ENCODE measurements at regions not wholly inside any gene's neighbourhood (a gene's known extent, or its start where the extent isn't known, plus 50 kb on each side); places are given as distances from the start of the nearest gene placed in this dataset.

GRCh38 chr2:94939349-94939748 is 68.1 kb downstream of the TEKT4 start:
- DNase-seq: no peak
- Histone ChIP-seq H3K4me3 (ENCODE audit: low read length) (no peak overlapping the region), H3K9me3 (ENCODE audit: control insufficient read depth in 2 of 3, low read length in 3 of 3) (no peaks in the 10 kb centered on the region), H3K4me1 (ENCODE audit: control insufficient read depth in 2 of 2, insufficient read depth in 2 of 2, low read length in 2 of 2) (no peaks in the 10 kb centered on the region), H3K36me3 (ENCODE audit: control insufficient read depth in 2 of 3, insufficient read depth in 3 of 3, low read length in 3 of 3) (no peaks in the 10 kb centered on the region), H3K27ac (ENCODE audit: low read depth, low read length) (no peak overlapping the region), H3K27me3 (ENCODE audit: control insufficient read depth in 2 of 2, insufficient read depth in 2 of 2, low read length in 2 of 2) (peaks cover 0 to 3% of the 10 kb centered on the region in 2 donors)
- CTCF ChIA-PET: no interaction called here
- intact Hi-C loops (cut with micrococcal nuclease): no loop called here
- Mint-ChIP-seq H3K36me3 (no peaks in the 10 kb centered on the region), H3K27ac (no peak overlapping the region), H3K27me3 (peaks cover 43 to 69% (median 53%) of the 10 kb centered on the region in 5 donors), H3K9me3 (peaks cover 0 to 5% (median 0%) of the 10 kb centered on the region in 11 donors), H3K4me1 (no peaks in the 10 kb centered on the region), H3K4me3 (no peak overlapping the region)
- POLR2A ChIA-PET: no interaction called here
- ATAC-seq: no peak

DNA sequence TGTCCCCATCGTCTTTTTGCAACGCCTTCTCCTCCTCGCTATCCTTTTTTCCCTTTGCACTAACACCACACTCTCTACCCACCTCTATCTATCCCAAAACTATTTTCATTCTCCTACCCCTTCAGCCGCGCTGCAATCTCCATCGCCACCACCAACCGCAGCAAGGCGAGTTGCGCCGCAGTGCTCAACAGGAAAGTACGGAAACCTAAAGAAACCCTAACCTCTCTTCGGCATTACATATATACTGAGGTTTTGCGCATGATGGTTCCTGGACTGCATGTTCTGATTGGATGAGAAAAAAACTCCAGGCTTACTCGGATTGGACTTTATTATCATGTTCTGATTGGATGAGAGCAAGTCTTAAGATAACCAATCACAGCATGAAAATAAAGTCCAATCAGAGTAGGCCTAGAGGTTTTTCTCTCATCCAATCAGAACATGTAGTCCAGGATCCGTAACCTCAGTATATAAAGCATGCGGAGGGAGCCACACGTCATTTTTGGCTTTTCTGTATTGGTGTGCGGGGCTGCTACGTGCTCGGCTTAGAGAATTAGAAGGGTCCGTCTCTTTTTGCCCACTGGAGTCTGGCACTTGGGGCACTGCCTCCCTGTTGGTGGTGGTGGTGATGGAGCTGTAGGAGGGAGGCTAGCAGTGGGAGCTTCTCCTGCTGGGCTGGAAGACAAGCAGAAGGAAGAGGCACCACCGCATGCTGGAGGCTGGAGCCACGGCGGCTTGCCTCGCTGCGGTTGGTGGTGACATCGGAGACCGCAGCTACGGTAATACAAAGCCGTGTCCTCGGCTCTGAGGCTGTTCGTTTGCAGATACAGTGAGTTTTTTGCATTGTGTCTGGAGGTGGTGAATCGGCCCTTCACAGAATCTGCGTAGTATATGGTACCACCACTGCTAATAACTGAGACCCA is 76.1 kb downstream of the TEKT4 start:
- H3K27me3 ChIP-seq (ENCODE audit: control insufficient read depth in 2 of 2, insufficient read depth in 2 of 2, low read length in 2 of 2): no peaks in the 10 kb centered on the region
- intact Hi-C loops (cut with micrococcal nuclease): no loop called here
- DNase-seq (no peak), ATAC-seq (no peak)
- Mint-ChIP-seq H3K4me1 (no peaks in the 10 kb centered on the region), H3K9me3 (peaks cover 0 to 17% (median 6%) of the 10 kb centered on the region in 11 donors), H3K4me3 (no peak overlapping the region), H3K27me3 (peaks cover 18 to 37% (median 31%) of the 10 kb centered on the region in 5 donors), H3K36me3 (peaks cover 0 to 2% (median 0%) of the 10 kb centered on the region in 5 donors), H3K27ac (no peak overlapping the region)
- H3K9me3 ChIP-seq (ENCODE audit: control insufficient read depth in 2 of 3, low read length in 3 of 3): no peaks in the 10 kb centered on the region
- H3K27ac ChIP-seq (ENCODE audit: low read depth, low read length): no peak overlapping the region
- POLR2A ChIA-PET: no interaction called here
- no peaks in the 10 kb centered on the region for H3K4me1 ChIP-seq (ENCODE audit: control insufficient read depth in 2 of 2, insufficient read depth in 2 of 2, low read length in 2 of 2)
- no peak overlapping the region for H3K4me3 ChIP-seq (ENCODE audit: low read length)
- no peaks in the 10 kb centered on the region for H3K36me3 ChIP-seq (ENCODE audit: control insufficient read depth in 2 of 3, insufficient read depth in 3 of 3, low read length in 3 of 3)
- CTCF ChIA-PET: no interaction called here

- Mint-ChIP-seq H3K9me3 (peaks cover 0 to 2% (median 0%) of the 10 kb centered on the region in 11 donors), H3K4me3 (no peak overlapping the region), H3K27ac (no peak overlapping the region), H3K4me1 (no peaks in the 10 kb centered on the region), H3K36me3 (peaks cover 0 to 4% (median 0%) of the 10 kb centered on the region in 5 donors), H3K27me3 (peaks cover 41 to 62% (median 44%) of the 10 kb centered on the region in 5 donors)
- DNase-seq: no peak
- CTCF ChIA-PET: interaction anchor here (1.3 kb wide), 1 partner anchor 12 kb away, joined by 3 read pairs; no protein-coding TSS in a partner anchor
- no peak for ATAC-seq
- no peak overlapping the region for H3K4me3 ChIP-seq (ENCODE audit: low read length)
- no peaks in the 10 kb centered on the region for H3K9me3 ChIP-seq (ENCODE audit: control insufficient read depth in 2 of 3, low read length in 3 of 3)
- intact Hi-C loops (cut with micrococcal nuclease): no loop called here
- no peaks in the 10 kb centered on the region for H3K36me3 ChIP-seq (ENCODE audit: control insufficient read depth in 2 of 3, insufficient read depth in 3 of 3, low read length in 3 of 3)
- H3K27me3 ChIP-seq (ENCODE audit: control insufficient read depth in 2 of 2, insufficient read depth in 2 of 2, low read length in 2 of 2): no peaks in the 10 kb centered on the region
- H3K4me1 ChIP-seq (ENCODE audit: control insufficient read depth in 2 of 2, insufficient read depth in 2 of 2, low read length in 2 of 2): no peaks in the 10 kb centered on the region
- H3K27ac ChIP-seq (ENCODE audit: low read depth, low read length): no peak overlapping the region
- POLR2A ChIA-PET: no interaction called here
Observed at GRCh38 chr2:94955702-94956101, 69.8 kb upstream of the MAL start.

GRCh38 chr2:94956797-94957391 is 68.6 kb upstream of the MAL start:
- Histone ChIP-seq H3K4me1 (ENCODE audit: control insufficient read depth in 2 of 2, insufficient read depth in 2 of 2, low read length in 2 of 2) (no peaks in the 10 kb centered on the region), H3K27ac (ENCODE audit: low read depth, low read length) (no peak overlapping the region), H3K9me3 (ENCODE audit: control insufficient read depth in 2 of 3, low read length in 3 of 3) (no peaks in the 10 kb centered on the region), H3K27me3 (ENCODE audit: control insufficient read depth in 2 of 2, insufficient read depth in 2 of 2, low read length in 2 of 2) (no peaks in the 10 kb centered on the region), H3K4me3 (ENCODE audit: low read length) (no peak overlapping the region), H3K36me3 (ENCODE audit: control insufficient read depth in 2 of 3, insufficient read depth in 3 of 3, low read length in 3 of 3) (no peaks in the 10 kb centered on the region)
- Mint-ChIP-seq H3K27me3 (peaks cover 41 to 59% (median 47%) of the 10 kb centered on the region in 5 donors), H3K27ac (no peak overlapping the region), H3K4me1 (no peaks in the 10 kb centered on the region), H3K4me3 (no peak overlapping the region), H3K9me3 (peaks cover 0 to 2% (median 0%) of the 10 kb centered on the region in 11 donors), H3K36me3 (peaks cover 0 to 4% (median 0%) of the 10 kb centered on the region in 5 donors)
- peak in 5 of 9 donors; percentile 3 to 32 (median 20) for DNase-seq
- intact Hi-C loops (cut with micrococcal nuclease): no loop called here
- ChIA-PET CTCF (interaction anchor here (1.1 to 2.2 kb wide), 3 partner anchors 11 to 159 kb away, joined by 3 to 7 read pairs (median 3); no protein-coding TSS in a partner anchor), POLR2A (no interaction called here)
- no peak for ATAC-seq

GRCh38 chr2:94958245-94958644 is 67.3 kb upstream of the MAL start:
- H3K9me3 Mint-ChIP-seq: no peaks in the 10 kb centered on the region
- Histone ChIP-seq H3K4me3 (ENCODE audit: low read length) (no peak overlapping the region), H3K27ac (ENCODE audit: low read depth, low read length) (no peak overlapping the region), H3K4me1 (ENCODE audit: control insufficient read depth in 2 of 2, insufficient read depth in 2 of 2, low read length in 2 of 2) (no peaks in the 10 kb centered on the region), H3K27me3 (ENCODE audit: control insufficient read depth in 2 of 2, insufficient read depth in 2 of 2, low read length in 2 of 2) (no peaks in the 10 kb centered on the region), H3K9me3 (ENCODE audit: control insufficient read depth in 2 of 3, low read length in 3 of 3) (no peaks in the 10 kb centered on the region), H3K36me3 (ENCODE audit: control insufficient read depth in 2 of 3, insufficient read depth in 3 of 3, low read length in 3 of 3) (no peaks in the 10 kb centered on the region)
- H3K27me3 Mint-ChIP-seq: peaks cover 34 to 48% (median 38%) of the 10 kb centered on the region in 5 donors
- no peaks in the 10 kb centered on the region for H3K4me1 Mint-ChIP-seq
- ATAC-seq (no peak), DNase-seq (no peak)
- no peak overlapping the region for H3K4me3 Mint-ChIP-seq
- POLR2A ChIA-PET: no interaction called here
- H3K27ac Mint-ChIP-seq: no peak overlapping the region
- intact Hi-C loops (cut with micrococcal nuclease): no loop called here
- CTCF ChIA-PET: interaction anchor here (2.2 kb wide), 1 partner anchor 157 kb away, joined by 7 read pairs; no protein-coding TSS in a partner anchor
- no peaks in the 10 kb centered on the region for H3K36me3 Mint-ChIP-seq

DNA sequence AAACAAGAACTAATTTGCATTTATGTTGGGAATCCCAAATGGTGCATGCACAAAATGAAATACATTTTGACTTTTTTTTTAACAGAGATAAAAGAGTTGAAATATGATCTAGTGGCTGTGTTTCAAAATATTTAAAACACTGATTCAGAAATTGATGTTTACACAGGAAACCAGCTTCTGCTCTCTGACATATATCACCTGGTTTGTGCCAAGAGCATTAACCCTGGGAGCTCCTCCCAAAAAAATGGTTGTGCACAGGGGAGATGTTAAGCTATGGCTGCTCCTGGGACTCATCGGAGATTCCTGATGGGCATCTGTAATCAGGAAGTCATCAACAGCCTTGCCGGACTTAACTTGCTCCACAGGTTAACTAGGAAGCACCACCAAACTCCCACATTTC is 65.2 kb upstream of the MAL start:
- H3K4me1 ChIP-seq (ENCODE audit: control insufficient read depth in 2 of 2, insufficient read depth in 2 of 2, low read length in 2 of 2): no peaks in the 10 kb centered on the region
- no peaks in the 10 kb centered on the region for H3K27me3 ChIP-seq (ENCODE audit: control insufficient read depth in 2 of 2, insufficient read depth in 2 of 2, low read length in 2 of 2)
- intact Hi-C loops (cut with micrococcal nuclease): no loop called here
- H3K4me3 ChIP-seq (ENCODE audit: low read length): no peak overlapping the region
- no peaks in the 10 kb centered on the region for H3K9me3 Mint-ChIP-seq
- H3K36me3 ChIP-seq (ENCODE audit: control insufficient read depth in 2 of 3, insufficient read depth in 3 of 3, low read length in 3 of 3): no peaks in the 10 kb centered on the region
- H3K4me3 Mint-ChIP-seq: no peak overlapping the region
- no peaks in the 10 kb centered on the region for H3K36me3 Mint-ChIP-seq
- ATAC-seq (no peak), DNase-seq (no peak)
- H3K27ac Mint-ChIP-seq: no peak overlapping the region
- no peaks in the 10 kb centered on the region for H3K9me3 ChIP-seq (ENCODE audit: control insufficient read depth in 2 of 3, low read length in 3 of 3)
- ChIA-PET POLR2A (no interaction called here), CTCF (no interaction called here)
- no peak overlapping the region for H3K27ac ChIP-seq (ENCODE audit: low read depth, low read length)
- H3K4me1 Mint-ChIP-seq: no peaks in the 10 kb centered on the region
- H3K27me3 Mint-ChIP-seq: peaks cover 30 to 44% (median 36%) of the 10 kb centered on the region in 5 donors

Measured in naive thymus-derived CD4-positive, alpha-beta T cell (primary cell).